ENCODE measurements at regions not wholly inside any gene's neighbourhood (a gene's known extent, or its start where the extent isn't known, plus 50 kb on each side); places are given as distances from the start of the nearest gene placed in this dataset.

- H3K36me3 ChIP-seq: no peaks in the 10 kb centered on the region
- no peak for TF ChIP-seq EP300 (IDR thresholded peaks at IDR 0.05)
- TF ChIP-seq, protein P1, sequence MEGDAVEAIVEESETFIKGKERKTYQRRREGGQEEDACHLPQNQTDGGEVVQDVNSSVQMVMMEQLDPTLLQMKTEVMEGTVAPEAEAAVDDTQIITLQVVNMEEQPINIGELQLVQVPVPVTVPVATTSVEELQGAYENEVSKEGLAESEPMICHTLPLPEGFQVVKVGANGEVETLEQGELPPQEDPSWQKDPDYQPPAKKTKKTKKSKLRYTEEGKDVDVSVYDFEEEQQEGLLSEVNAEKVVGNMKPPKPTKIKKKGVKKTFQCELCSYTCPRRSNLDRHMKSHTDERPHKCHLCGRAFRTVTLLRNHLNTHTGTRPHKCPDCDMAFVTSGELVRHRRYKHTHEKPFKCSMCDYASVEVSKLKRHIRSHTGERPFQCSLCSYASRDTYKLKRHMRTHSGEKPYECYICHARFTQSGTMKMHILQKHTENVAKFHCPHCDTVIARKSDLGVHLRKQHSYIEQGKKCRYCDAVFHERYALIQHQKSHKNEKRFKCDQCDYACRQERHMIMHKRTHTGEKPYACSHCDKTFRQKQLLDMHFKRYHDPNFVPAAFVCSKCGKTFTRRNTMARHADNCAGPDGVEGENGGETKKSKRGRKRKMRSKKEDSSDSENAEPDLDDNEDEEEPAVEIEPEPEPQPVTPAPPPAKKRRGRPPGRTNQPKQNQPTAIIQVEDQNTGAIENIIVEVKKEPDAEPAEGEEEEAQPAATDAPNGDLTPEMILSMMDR (IDR thresholded peaks at IDR 0.05): no peak
- TF ChIP-seq POLR2A (IDR thresholded peaks at IDR 0.05): no peak
- peaks cover 0 to 5% (median 0%) of the 10 kb centered on the region in 4 donors for H3K4me1 ChIP-seq
- WGBS, 2 donors: 85 to 87% methylated on average over 16 of the region's 16 CpGs
- no peak overlapping the region for H3K27ac ChIP-seq
- H3K27me3 ChIP-seq: no peaks in the 10 kb centered on the region
- no peaks in the 10 kb centered on the region for H3K9me3 ChIP-seq
- H3K4me3 ChIP-seq: no peak overlapping the region
- DNase-seq (ENCODE audit: low spot score in 2 of 2): no peak
These were observed 225.9 kb upstream of the IRX3 start for GRCh38 chr16:54512467-54512995.

- Histone ChIP-seq H3K27ac (no peak overlapping the region), H3K36me3 (no peaks in the 10 kb centered on the region), H3K4me1 (peaks cover 0 to 16% (median 3%) of the 10 kb centered on the region in 4 donors), H3K4me3 (no peak overlapping the region), H3K9me3 (no peaks in the 10 kb centered on the region), H3K27me3 (no peaks in the 10 kb centered on the region)
- TF ChIP-seq EP300 (IDR thresholded peaks at IDR 0.05): no peak
- TF ChIP-seq, protein P1 (IDR thresholded peaks at IDR 0.05): no peak
- no peak for TF ChIP-seq POLR2A (IDR thresholded peaks at IDR 0.05)
- DNase-seq (ENCODE audit: low spot score in 2 of 2): no peak
- WGBS, 2 donors: 80 to 85% methylated on average over 3 of the region's 3 CpGs
These were observed 224.7 kb upstream of the IRX3 start for GRCh38 chr16:54511222-54511731.

DNA sequence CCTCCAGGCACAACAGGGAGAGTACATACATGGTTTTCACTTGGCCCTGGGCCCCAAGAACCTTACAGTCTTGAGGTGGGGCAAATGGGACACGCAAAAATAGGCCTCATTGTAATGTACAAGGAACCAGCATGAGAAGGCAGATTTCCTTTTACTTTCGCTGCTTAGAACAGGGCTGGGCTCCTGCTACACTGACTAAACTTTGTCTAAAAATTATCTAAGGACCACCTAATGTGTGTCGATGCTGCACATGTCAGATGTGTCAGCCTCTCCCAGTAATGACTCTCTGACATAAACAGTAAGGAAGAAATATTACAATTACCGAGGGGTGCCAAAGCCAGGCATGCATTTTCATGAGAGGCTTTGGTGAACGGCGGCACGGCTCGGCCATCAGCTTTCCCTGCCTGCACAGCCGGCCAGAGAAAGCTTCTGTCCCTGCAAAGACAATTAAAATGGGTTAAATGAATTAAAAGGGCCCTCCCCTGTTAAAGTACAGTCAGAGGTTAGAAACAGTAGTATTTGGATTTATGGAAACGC is 224.2 kb upstream of the IRX3 start:
- Histone ChIP-seq H3K27me3 (no peaks in the 10 kb centered on the region), H3K36me3 (no peaks in the 10 kb centered on the region), H3K4me3 (no peak overlapping the region), H3K27ac (no peak overlapping the region), H3K4me1 (peaks cover 0 to 19% (median 3%) of the 10 kb centered on the region in 4 donors), H3K9me3 (no peaks in the 10 kb centered on the region)
- no peak for DNase-seq (ENCODE audit: low spot score in 2 of 2)
- TF ChIP-seq, protein P1 (IDR thresholded peaks at IDR 0.05): no peak
- no peak for TF ChIP-seq POLR2A (IDR thresholded peaks at IDR 0.05)
- TF ChIP-seq EP300 (IDR thresholded peaks at IDR 0.05): no peak
- WGBS, 2 donors: 56 to 57% methylated on average over 10 of the region's 10 CpGs

GRCh38 chr16:54509456-54509855 is 222.9 kb upstream of the IRX3 start:
- Histone ChIP-seq H3K4me1 (peaks cover 0 to 19% (median 3%) of the 10 kb centered on the region in 4 donors), H3K9me3 (no peaks in the 10 kb centered on the region), H3K27me3 (peaks cover 0 to 5% of the 10 kb centered on the region in 2 donors), H3K36me3 (no peaks in the 10 kb centered on the region), H3K4me3 (no peak overlapping the region), H3K27ac (no peak overlapping the region)
- no peak for DNase-seq (ENCODE audit: low spot score in 2 of 2)
- TF ChIP-seq EP300 (IDR thresholded peaks at IDR 0.05): no peak
- TF ChIP-seq, protein P1 (IDR thresholded peaks at IDR 0.05): no peak
- 67 to 73% methylated on average over 11 of the region's 11 CpGs for WGBS, 2 donors

GRCh38 chr16:54508351-54508750 is 221.8 kb upstream of the IRX3 start:
- H3K4me1 ChIP-seq: peaks cover 0 to 24% (median 3%) of the 10 kb centered on the region in 4 donors
- no peaks in the 10 kb centered on the region for H3K9me3 ChIP-seq
- no peaks in the 10 kb centered on the region for H3K36me3 ChIP-seq
- no peak overlapping the region for H3K4me3 ChIP-seq
- TF ChIP-seq EP300 (IDR thresholded peaks at IDR 0.05): no peak
- no peak for TF ChIP-seq POLR2A (IDR thresholded peaks at IDR 0.05)
- TF ChIP-seq, protein P1 (IDR thresholded peaks at IDR 0.05): no peak
- no peak overlapping the region for H3K27ac ChIP-seq
- DNase-seq (ENCODE audit: low spot score in 2 of 2): no peak
- 94 to 96% methylated on average over 12 of the region's 12 CpGs for WGBS, 2 donors
- H3K27me3 ChIP-seq: peaks cover 0 to 5% of the 10 kb centered on the region in 2 donors
